HL-60 (cell line): ENCODE measurements at regions not wholly inside any gene's neighbourhood (a gene's known extent, or its start where the extent isn't known, plus 50 kb on each side); places are given as distances from the start of the nearest gene placed in this dataset.

Source experiments
- DNase-seq, 2 experiments: peaks; one replicate each; pipeline ENCODE4 v3.0.0-alpha.2; 2010 to 2020; ENCODE audit warnings: low read depth in 1 of 2, low spot score in 1 of 2
- H3K27ac ChIP-seq: fragments of 250-450 bp; sonication (Bioruptor Pico); replicated peaks from 2 replicates; pipeline ENCODE4 v1.5.1; 2020; ENCODE audit warnings: mild to moderate bottlenecking, moderate library complexity
- H3K27me3 ChIP-seq: fragments of 250-450 bp; sonication (Bioruptor Pico); 2 replicates; pipeline ENCODE4 v1.5.1; 2021; ENCODE audit warnings: mild to moderate bottlenecking, moderate library complexity; ENCODE audit not compliant: insufficient read depth, poor library complexity, severe bottlenecking
- H3K4me3 ChIP-seq: replicated peaks from 2 replicates; pipeline ENCODE4 v1.5.1; 2011; ENCODE audit warnings: mild to moderate bottlenecking, control low read depth, low read length; ENCODE audit not compliant: insufficient read depth
- GABPA ChIP-seq: IDR thresholded peaks from 2 replicates; pipeline ENCODE4 v1.6.1; 2012; ENCODE audit warnings: low read depth
- POLR2AphosphoS5 ChIP-seq: IDR thresholded peaks from 2 replicates; pipeline ENCODE4 v1.6.1; 2012; ENCODE audit warnings: low read depth
- SPI1 ChIP-seq: IDR thresholded peaks from 2 replicates; pipeline ENCODE4 v1.6.1; 2012; ENCODE audit warnings: low read depth, mild to moderate bottlenecking, borderline replicate concordance
- TF ChIP-seq, protein P1 (sequence below): IDR thresholded peaks from one replicate; pipeline ENCODE4 v1.5.1; 2011; ENCODE audit warnings: low read length, control low read depth, inconsistent platforms; ENCODE audit not compliant: insufficient read depth
- TF ChIP-seq, protein P2 (sequence below): IDR thresholded peaks from 2 replicates; pipeline ENCODE4 v1.6.1; 2012; ENCODE audit warnings: low read depth; ENCODE audit not compliant: insufficient replicate concordance

DNA sequence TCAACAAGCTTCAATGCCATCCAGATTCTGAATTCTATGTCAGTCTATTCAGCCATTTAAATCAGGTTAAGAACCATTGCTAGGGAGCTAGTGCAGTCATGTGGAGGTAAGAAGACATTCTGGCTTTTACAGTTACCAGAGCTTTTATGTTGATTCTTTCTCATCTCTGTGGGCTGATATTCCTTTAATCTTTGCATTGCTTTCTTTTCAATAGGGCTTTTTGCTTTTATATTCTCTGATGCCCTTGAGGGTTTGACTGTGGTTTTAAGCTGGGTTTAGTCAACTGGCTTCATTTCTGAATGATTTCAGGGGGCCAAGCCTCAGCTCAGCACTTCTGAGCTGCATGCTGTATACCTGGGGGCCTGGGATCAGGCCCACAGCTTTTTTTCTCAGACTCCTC, 51.0 kb upstream of the GORAB start:
- TF ChIP-seq GABPA (no peak), POLR2AphosphoS5 (no peak), SPI1 (no peak)
- TF ChIP-seq, protein P1, sequence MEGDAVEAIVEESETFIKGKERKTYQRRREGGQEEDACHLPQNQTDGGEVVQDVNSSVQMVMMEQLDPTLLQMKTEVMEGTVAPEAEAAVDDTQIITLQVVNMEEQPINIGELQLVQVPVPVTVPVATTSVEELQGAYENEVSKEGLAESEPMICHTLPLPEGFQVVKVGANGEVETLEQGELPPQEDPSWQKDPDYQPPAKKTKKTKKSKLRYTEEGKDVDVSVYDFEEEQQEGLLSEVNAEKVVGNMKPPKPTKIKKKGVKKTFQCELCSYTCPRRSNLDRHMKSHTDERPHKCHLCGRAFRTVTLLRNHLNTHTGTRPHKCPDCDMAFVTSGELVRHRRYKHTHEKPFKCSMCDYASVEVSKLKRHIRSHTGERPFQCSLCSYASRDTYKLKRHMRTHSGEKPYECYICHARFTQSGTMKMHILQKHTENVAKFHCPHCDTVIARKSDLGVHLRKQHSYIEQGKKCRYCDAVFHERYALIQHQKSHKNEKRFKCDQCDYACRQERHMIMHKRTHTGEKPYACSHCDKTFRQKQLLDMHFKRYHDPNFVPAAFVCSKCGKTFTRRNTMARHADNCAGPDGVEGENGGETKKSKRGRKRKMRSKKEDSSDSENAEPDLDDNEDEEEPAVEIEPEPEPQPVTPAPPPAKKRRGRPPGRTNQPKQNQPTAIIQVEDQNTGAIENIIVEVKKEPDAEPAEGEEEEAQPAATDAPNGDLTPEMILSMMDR: no peak
- TF ChIP-seq, protein P2, sequence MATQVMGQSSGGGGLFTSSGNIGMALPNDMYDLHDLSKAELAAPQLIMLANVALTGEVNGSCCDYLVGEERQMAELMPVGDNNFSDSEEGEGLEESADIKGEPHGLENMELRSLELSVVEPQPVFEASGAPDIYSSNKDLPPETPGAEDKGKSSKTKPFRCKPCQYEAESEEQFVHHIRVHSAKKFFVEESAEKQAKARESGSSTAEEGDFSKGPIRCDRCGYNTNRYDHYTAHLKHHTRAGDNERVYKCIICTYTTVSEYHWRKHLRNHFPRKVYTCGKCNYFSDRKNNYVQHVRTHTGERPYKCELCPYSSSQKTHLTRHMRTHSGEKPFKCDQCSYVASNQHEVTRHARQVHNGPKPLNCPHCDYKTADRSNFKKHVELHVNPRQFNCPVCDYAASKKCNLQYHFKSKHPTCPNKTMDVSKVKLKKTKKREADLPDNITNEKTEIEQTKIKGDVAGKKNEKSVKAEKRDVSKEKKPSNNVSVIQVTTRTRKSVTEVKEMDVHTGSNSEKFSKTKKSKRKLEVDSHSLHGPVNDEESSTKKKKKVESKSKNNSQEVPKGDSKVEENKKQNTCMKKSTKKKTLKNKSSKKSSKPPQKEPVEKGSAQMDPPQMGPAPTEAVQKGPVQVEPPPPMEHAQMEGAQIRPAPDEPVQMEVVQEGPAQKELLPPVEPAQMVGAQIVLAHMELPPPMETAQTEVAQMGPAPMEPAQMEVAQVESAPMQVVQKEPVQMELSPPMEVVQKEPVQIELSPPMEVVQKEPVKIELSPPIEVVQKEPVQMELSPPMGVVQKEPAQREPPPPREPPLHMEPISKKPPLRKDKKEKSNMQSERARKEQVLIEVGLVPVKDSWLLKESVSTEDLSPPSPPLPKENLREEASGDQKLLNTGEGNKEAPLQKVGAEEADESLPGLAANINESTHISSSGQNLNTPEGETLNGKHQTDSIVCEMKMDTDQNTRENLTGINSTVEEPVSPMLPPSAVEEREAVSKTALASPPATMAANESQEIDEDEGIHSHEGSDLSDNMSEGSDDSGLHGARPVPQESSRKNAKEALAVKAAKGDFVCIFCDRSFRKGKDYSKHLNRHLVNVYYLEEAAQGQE: no peak
- no peaks in the 10 kb centered on the region for H3K27me3 ChIP-seq
- H3K4me3 ChIP-seq: no peak overlapping the region
- H3K27ac ChIP-seq: no peak overlapping the region
- no peak for DNase-seq
